DMS114 treated with DMSO at 0.1 percent for 48 hours (cell line): ENCODE measurements at regions not wholly inside any gene's neighbourhood (a gene's known extent, or its start where the extent isn't known, plus 50 kb on each side); places are given as distances from the start of the nearest gene placed in this dataset.
"Not testable (repeated sequence)": the region's sequence is repeated elsewhere in the genome, so short reads cannot be mapped to it uniquely, and the experiment has no call there.

Source experiments
- DNase-seq: peaks from one replicate; lab custom pipeline; 2025; ENCODE audit not compliant: unreplicated experiment; lab: John Stamatoyannopoulos, UW

DNA sequence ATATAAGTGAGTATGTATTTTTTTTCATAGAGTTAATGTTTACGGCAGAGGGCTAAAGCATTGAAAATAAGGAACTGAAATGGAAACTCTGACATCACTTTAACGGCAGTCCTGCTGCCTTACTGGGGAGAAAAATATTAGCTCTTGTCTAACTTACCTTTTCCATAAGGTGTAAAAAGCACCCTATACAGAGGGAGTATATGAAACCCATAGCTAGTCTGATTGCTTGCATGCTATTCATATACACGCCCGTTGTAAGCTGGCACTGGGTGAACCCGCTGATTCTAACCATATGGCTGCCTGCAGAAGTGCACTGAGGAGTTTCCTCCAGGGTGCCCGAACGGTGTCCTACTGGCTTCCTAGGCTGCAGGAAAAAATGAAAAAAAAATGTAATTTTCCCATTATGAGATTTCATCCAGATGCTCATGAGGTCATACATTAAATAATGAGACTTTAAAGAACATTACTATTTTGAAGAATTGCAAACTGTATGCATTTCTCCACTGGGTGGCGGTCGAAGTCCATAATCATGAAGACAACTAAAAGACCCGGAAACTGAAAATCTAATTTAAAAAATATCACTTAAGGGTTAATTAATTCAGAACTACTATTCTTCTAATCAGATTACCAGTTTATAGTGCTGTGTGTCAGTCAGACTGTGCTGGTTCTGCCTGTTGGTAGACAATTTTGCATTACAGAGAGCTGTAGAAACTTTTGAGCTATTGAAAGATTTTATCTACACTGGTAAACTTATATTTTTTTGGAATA is 144.7 kb downstream of the ALX1 start:
- DNase-seq = peak; percentile 65

DNA sequence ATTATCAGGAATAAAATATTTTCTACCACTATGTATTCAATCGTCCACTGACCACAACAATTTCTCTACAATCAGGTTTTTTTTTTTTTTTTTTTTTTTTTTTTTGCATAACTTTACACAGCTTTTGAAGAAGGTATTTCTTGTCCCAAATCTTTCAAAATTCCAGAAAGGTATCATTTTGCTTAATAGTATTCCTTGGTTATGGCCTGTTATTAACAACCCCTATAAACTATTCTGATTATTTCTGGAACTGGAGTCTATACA is 145.3 kb downstream of the ALX1 start:
- DNase-seq = no peak

GRCh38 chr12:85425926-85426325 is 145.9 kb downstream of the ALX1 start:
- DNase-seq = no peak

DNA sequence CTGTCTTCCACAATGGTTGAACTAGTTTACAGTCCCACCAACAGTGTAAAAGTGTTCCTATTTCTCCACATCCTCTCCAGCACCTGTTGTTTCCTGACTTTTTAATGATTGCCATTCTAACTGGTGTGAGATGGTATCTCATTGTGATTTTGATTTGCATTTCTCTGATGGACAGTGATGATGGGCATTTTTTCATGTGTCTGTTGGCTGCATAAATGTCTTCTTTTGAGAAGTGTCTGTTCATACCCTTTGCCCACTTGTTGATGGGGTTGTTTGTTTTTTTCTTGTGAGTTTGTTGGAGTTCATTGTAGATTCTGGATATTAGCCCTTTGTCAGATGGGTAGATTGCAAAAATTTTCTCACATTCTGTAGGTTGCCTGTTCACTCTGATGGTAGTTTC is 153.1 kb downstream of the ALX1 start:
- DNase-seq = not testable (repeated sequence)

- DNase-seq = no peak
Measured at GRCh38 chr12:85440271-85440670, 160.3 kb downstream of the ALX1 start.

- DNase-seq = no peak
Measured at GRCh38 chr12:85441025-85441424, 161.0 kb downstream of the ALX1 start.

DNA sequence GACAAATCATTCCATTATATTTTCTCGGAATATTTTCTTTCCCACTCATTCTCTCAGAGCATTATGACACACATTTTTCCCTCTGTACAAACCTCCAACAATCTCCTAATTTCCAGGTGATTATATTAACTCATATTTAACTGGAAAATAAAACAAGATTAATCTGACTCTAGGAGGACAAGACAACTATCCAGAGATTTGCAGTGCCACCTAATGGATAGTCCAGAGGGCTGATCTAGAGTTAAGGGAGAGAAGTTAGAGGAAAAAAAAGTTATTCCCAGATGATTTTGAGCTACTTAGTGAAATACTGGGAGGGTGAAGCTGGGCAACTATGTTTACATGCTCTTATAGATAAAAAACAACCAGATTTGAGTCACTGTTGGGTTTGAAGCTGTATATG is 161.7 kb downstream of the ALX1 start:
- peak; percentile 54 for DNase-seq

GRCh38 chr12:85445060-85445938 is 165.3 kb downstream of the ALX1 start:
- DNase-seq = no peak

DNA sequence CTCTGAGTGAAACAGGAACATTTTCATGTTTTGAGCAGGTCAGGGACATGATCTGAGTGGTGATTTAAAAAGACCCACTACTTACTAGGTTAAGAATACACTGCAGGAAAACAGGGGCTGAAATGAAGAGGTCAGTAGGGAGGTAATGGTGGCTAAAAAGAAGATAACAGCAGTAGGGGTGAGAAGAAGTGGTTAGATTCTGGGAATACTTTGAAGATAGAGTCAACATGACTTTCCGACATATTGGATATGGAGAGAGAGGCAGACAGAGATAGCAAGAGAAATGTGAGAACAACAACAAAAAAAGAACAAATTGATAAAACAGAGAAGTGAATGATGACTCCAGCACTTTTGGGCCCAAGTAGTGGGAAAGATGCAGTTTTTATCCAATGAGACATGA is 168.0 kb downstream of the ALX1 start:
- no peak for DNase-seq

- DNase-seq = peak; percentile 42
Measured at GRCh38 chr12:85448548-85449139, 168.6 kb downstream of the ALX1 start.

DNA sequence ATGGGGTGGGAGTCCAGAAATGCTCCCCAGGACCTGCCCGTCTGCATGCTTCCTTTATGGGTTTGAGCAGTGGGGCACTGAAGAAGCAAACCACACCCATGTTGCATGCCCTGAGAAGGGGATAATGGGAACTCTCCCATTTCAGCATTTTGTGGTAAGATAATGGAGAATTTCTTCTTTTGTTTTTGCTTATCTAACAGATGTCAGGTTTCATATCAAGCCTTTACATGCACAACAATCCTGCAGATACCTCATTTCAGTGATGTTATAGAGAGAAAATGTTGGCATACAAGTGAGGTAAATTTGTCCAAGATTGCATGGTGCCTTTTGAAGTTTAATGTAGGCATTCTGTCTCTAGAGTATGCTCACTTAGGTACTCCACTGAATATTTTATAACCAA is 177.0 kb downstream of the ALX1 start:
- no peak for DNase-seq

DNA sequence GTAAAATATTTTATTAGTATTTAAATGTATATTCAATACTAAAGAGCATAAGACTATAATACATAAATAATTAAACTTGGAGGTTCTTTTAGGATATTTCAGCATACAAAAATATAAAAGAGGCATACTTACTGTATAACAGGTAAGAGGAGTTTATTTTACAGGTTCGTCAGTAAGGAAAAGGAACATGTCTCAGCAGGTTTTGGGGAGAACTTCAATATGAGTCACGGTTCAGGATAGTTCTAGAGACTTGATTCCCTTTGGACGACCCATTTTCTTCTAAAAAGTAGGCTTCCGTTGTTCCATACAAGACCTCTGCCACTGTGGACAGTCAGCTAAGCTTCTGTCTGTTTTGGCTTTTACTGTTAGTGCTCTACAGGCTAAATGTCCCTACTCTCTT is 181.1 kb downstream of the ALX1 start:
- no peak for DNase-seq

DNA sequence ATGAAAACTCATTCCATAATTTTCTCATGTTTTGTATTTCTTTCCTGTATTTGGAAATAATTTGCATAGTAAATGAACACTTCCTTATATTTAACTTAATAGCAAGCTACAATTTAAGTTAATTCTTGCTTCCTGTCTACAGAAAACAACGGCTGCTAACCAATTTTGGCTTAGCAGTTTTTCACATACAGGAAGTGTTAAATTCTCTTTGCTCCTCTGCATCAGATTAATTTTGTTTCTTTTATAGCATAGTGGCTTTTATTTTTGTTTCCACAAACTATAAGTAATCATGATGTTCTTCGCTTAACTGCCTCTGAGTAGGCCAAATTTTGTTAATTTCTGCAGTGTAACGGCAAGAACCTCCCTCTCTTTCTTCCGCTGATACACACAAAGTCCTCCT is 182.9 kb downstream of the ALX1 start:
- DNase-seq = no peak

DNA sequence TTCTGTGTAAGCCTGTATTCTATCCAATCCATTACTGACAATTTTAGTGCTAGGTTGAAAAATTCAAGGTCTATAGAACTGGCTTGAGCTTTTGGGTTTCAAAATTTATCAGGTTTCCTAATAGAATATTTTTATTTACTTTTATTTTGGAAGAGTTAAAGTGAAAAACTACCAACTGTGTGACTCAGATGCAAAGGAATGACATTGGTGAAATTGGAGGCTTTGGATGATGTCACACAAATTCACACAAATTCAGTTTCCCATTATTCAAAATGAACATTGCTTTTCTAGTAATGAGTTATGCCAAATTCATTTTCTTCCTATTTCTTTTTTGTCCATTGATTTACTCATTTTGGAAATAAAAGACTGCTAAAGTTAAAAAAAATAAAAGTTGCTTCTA is 186.9 kb downstream of the ALX1 start:
- no peak for DNase-seq

DNA sequence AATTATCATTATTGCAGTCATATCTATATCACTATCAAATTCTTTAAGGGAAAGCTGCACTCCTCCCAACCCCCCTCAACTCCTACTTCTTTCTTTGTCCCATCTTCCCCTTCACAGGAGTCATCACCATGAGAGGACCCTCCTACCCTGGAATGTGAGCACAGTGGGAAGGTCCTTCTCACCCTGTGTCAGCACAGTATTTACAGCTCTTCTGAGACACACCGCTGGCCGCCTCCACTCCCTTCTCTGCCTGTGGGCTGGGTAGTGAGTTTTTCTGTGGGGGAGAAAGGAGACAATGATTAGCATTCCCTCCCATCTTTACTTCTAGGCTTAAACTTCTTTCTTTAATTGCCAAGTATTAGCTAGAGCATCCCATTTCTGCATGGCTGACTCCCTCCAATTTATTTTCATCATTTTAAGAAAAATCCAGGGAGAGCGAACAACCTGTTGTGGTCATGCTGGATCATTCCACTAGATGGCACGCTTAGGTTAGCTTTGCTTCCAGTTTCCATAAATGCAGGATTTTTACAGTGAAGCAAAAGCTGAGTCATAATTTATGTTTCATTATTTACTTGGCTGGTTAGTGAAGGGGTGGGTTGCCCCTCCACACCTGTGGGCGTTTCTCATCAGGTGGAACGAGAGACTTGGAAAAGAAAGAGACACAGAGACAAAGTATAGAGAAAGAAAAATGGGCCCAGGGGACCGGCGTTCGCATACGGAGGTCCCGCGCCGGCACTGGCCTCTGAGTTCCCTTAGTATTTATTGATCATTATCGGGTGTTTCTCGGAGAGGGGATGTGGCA is 188.5 kb downstream of the ALX1 start:
- DNase-seq = peak; percentile 46

DNA sequence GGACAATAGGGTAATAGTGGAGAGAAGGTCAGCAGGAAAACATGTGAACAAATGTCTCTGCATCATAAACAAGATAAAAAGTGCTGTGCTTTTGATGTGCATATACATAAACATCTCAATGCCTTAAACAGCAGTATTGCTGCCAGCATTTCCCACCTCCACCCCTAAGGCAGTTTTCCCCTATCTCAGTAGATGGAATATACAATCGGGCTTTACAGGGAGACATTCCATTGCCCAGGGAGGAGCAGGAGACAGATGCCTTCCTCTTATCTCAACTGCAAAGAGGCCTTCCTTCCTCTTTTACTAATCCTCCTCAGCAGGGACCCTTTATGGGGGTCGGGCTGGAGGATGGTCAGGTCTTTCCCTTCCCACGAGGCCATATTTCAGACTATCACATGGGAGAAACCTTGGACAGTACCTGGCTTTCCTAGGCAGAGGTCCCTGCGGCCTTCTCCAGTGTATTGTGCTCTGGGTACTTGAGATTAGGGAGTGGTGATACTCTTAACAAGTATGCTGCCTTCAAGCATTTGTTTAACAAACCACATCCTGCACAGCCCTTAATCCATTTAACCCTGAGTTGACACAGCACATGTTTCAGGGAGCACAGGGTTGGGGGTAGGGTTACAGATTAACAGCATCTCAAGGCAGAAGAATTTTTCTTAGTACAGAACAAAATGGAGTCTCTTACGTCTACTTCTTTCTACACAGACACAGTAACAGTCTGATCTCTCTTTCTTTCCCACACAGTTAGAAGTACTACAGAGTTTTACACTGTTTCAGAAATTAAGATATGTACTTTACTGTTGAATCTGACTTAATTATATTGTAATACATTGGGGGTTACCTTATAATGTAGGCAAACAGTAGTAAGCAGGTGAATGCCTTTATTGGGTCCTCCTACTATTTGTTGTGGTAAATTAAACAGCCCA is 189.4 kb downstream of the ALX1 start:
- not testable (repeated sequence) for DNase-seq

GRCh38 chr12:85475277-85475676 is 195.3 kb downstream of the ALX1 start:
- not testable (repeated sequence) for DNase-seq

GRCh38 chr12:85476756-85477155 is 196.7 kb downstream of the ALX1 start:
- no peak for DNase-seq

DNA sequence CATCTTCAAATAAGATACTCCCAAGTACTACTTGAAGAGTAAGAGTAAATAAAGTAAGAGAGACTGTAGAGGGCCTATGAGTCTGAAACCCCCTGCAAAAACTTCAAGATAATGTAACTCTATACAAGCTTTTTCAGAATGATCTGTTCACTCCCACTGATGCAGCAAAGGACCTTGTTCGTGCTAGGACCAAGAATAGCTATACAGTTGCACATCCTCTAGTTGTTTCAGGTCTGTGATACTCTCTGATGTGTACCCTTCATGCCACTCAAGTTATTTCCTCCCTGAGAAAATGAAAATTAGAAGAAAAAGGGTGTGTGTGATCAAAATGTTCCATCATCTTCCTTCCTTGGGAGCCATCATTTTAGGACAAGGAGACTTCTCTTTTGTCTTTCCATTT is 204.4 kb downstream of the ALX1 start:
- DNase-seq = no peak

DNA sequence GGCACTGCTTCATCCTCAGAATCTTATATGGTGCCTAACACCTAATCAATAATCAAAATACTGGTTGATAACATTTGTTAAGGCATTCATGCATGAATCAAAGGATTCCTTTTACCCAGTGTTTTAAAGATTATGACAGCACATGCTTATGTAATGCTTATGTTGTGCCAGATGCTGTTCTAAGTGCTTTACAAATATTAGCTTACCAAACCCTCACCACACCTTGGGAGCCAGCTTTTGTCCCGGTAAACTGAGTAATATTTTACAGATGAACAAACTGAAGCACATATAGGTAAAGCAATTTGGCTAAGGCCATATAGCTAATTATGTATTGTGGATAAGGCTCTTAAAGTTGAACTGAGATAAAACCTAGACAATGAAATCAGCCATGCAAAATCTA is 209.2 kb downstream of the ALX1 start:
- DNase-seq = no peak
